ENCODE measurements at regions not wholly inside any gene's neighbourhood (a gene's known extent, or its start where the extent isn't known, plus 50 kb on each side); places are given as distances from the start of the nearest gene placed in this dataset.

- DNase-seq = no peak
- Mint-ChIP-seq H3K27me3 (ENCODE audit: insufficient read depth) (no peaks in the 10 kb centered on the region; the same call in 1 of the 2 replicates), H3K4me1 (ENCODE audit: low read depth) (no peaks in the 10 kb centered on the region), H3K4me3 (no peak overlapping the region), H3K9me3 (peaks cover 35% of the 10 kb centered on the region), H3K36me3 (ENCODE audit: low read depth) (peaks cover 5% of the 10 kb centered on the region; the same call in 1 of the 2 replicates), H3K27ac (no peak overlapping the region)
- TF ChIP-seq CTCF (IDR thresholded peaks at IDR 0.05) = no peak
Observed at GRCh38 chr16:79288066-79288465, 312.5 kb downstream of the MAF start.

DNA sequence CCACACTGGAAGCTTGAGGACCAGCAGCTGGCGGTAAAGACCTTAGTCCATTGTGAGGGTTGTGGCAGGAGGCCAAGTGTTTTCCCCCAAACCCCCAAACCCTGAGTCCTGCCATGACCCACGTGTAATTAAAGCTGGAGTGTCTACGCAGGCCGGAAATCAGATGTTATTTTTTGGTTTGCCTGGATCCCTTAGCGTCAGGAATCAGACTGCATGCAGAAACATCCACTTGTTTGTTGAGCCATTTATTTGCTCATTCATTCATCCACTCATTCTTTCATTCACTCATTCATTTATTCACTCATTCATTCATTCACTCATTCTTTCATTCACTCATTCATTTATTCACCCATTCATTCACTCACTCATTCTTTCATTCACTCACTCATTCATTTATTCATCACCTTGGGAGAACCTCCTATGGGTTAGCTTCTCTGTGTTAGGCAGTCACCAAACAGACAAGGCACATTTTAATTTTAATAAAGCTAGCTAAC, 313.1 kb downstream of the MAF start:
- Mint-ChIP-seq H3K4me3 (no peak overlapping the region), H3K36me3 (ENCODE audit: low read depth) (peaks cover 5% of the 10 kb centered on the region; the same call in 1 of the 2 replicates), H3K27me3 (ENCODE audit: insufficient read depth) (no peaks in the 10 kb centered on the region; the same call in 1 of the 2 replicates), H3K9me3 (peaks cover 38% of the 10 kb centered on the region), H3K27ac (no peak overlapping the region), H3K4me1 (ENCODE audit: low read depth) (no peaks in the 10 kb centered on the region)
- DNase-seq = no peak
- TF ChIP-seq CTCF (IDR thresholded peaks at IDR 0.05) = no peak

GRCh38 chr16:79286646-79287423, 313.7 kb downstream of the MAF start:
- Mint-ChIP-seq H3K9me3 (peaks cover 43% of the 10 kb centered on the region), H3K27ac (no peak overlapping the region), H3K27me3 (ENCODE audit: insufficient read depth) (no peaks in the 10 kb centered on the region; the same call in 1 of the 2 replicates), H3K36me3 (ENCODE audit: low read depth) (peaks cover 5% of the 10 kb centered on the region; the same call in 1 of the 2 replicates), H3K4me1 (ENCODE audit: low read depth) (no peaks in the 10 kb centered on the region), H3K4me3 (no peak overlapping the region)
- DNase-seq = no peak
- TF ChIP-seq CTCF (IDR thresholded peaks at IDR 0.05) = no peak

- H3K36me3 Mint-ChIP-seq (ENCODE audit: low read depth) = peaks cover 5% of the 10 kb centered on the region; the same call in 1 of the 2 replicates
- peaks cover 45% of the 10 kb centered on the region for H3K9me3 Mint-ChIP-seq
- H3K4me1 Mint-ChIP-seq (ENCODE audit: low read depth) = no peaks in the 10 kb centered on the region
- no peaks in the 10 kb centered on the region; the same call in 1 of the 2 replicates for H3K27me3 Mint-ChIP-seq (ENCODE audit: insufficient read depth)
- no peak for TF ChIP-seq CTCF (IDR thresholded peaks at IDR 0.05)
- no peak overlapping the region for H3K27ac Mint-ChIP-seq
- no peak for DNase-seq
- no peak overlapping the region for H3K4me3 Mint-ChIP-seq
Observed at GRCh38 chr16:79284766-79285165, 315.8 kb downstream of the MAF start.

- Mint-ChIP-seq H3K4me1 (ENCODE audit: low read depth) (no peaks in the 10 kb centered on the region), H3K27ac (no peak overlapping the region), H3K36me3 (ENCODE audit: low read depth) (peaks cover 5% of the 10 kb centered on the region; the same call in 1 of the 2 replicates), H3K9me3 (peaks cover 42% of the 10 kb centered on the region), H3K27me3 (ENCODE audit: insufficient read depth) (no peaks in the 10 kb centered on the region), H3K4me3 (no peak overlapping the region)
- TF ChIP-seq CTCF (IDR thresholded peaks at IDR 0.05) = no peak
- no peak for DNase-seq
Observed at GRCh38 chr16:79283578-79283977, 317.0 kb downstream of the MAF start.

All from HFFc6 (cell line).